Trophoblast cell (in vitro differentiated cells and primary cell): ENCODE measurements at regions not wholly inside any gene's neighbourhood (a gene's known extent, or its start where the extent isn't known, plus 50 kb on each side); places are given as distances from the start of the nearest gene placed in this dataset.
A peak's percentile ranks its signal among the peaks of the same experiment; 100 is the strongest.

ENCODE experiments used
- DNase-seq, 2 donors: peaks; one replicate each; pipeline ENCODE4 v3.0.0-alpha.2; 2016
- H2AFZ ChIP-seq: 2 replicates; pipeline ENCODE4 v1.6.1; 2013; ENCODE audit warnings: low read length, moderate library complexity, mild to moderate bottlenecking; ENCODE audit not compliant: insufficient read depth, poor library complexity
- H2AK5ac ChIP-seq: 2 replicates; pipeline ENCODE4 v1.6.1; 2013; ENCODE audit warnings: mild to moderate bottlenecking, low read length
- H2BK120ac ChIP-seq: 2 replicates; pipeline ENCODE4 v1.6.1; 2013; ENCODE audit warnings: low read length, mild to moderate bottlenecking, moderate library complexity; ENCODE audit not compliant: insufficient read depth, poor library complexity
- H2BK12ac ChIP-seq: 2 replicates; pipeline ENCODE4 v1.6.1; 2013; ENCODE audit warnings: mild to moderate bottlenecking, low read length, moderate library complexity
- H2BK5ac ChIP-seq: 2 replicates; pipeline ENCODE4 v1.6.1; 2013; ENCODE audit warnings: low read length, low read depth, moderate library complexity, mild to moderate bottlenecking; ENCODE audit not compliant: poor library complexity
- H3K14ac ChIP-seq: 2 replicates; pipeline ENCODE4 v1.6.1; 2013; ENCODE audit warnings: mild to moderate bottlenecking, low read length
- H3K18ac ChIP-seq: 2 replicates; pipeline ENCODE4 v1.6.1; 2013; ENCODE audit warnings: mild to moderate bottlenecking, low read length
- H3K23ac ChIP-seq: 2 replicates; pipeline ENCODE4 v1.6.1; 2013; ENCODE audit warnings: low read length
- H3K27ac ChIP-seq: 2 replicates; pipeline ENCODE4 v1.5.1; 2013; ENCODE audit warnings: low read depth, mild to moderate bottlenecking, inconsistent platforms, low read length, moderate library complexity
- H3K27me3 ChIP-seq: 2 replicates; pipeline ENCODE4 v1.6.1; 2013; ENCODE audit warnings: inconsistent platforms, mild to moderate bottlenecking, low read length, moderate library complexity; ENCODE audit not compliant: insufficient read depth
- H3K36me3 ChIP-seq, 2 experiments: 1 replicate in 1 of 2; 2 replicates in 1 of 2; pipeline ENCODE4 v1.6.1; 2013; ENCODE audit warnings: low read length in 2 of 2, mild to moderate bottlenecking in 2 of 2, moderate library complexity in 1 of 2; ENCODE audit not compliant: insufficient read depth in 2 of 2, control insufficient read depth in 1 of 2
- H3K4ac ChIP-seq: 2 replicates; pipeline ENCODE4 v1.6.1; 2013; ENCODE audit warnings: low read depth, mild to moderate bottlenecking, low read length, moderate library complexity
- H3K4me1 ChIP-seq, 2 experiments: 1 replicate in 1 of 2; 2 replicates in 1 of 2; pipeline ENCODE4 v1.6.1; 2013; ENCODE audit warnings: low read length in 2 of 2, mild to moderate bottlenecking in 2 of 2, moderate library complexity in 1 of 2; ENCODE audit not compliant: insufficient read depth in 2 of 2, control insufficient read depth in 1 of 2
- H3K4me2 ChIP-seq: 2 replicates; pipeline ENCODE4 v1.6.1; 2013; ENCODE audit warnings: inconsistent platforms, mild to moderate bottlenecking, low read length, moderate library complexity
- H3K4me3 ChIP-seq: 2 replicates; pipeline ENCODE4 v1.5.1; 2013; ENCODE audit warnings: mild to moderate bottlenecking, low read depth, low read length, inconsistent platforms
- H3K79me1 ChIP-seq: one replicate; pipeline ENCODE4 v1.6.1; 2013; ENCODE audit warnings: low read length
- H3K79me2 ChIP-seq: 2 replicates; pipeline ENCODE4 v1.6.1; 2013; ENCODE audit warnings: low read length, mild to moderate bottlenecking; ENCODE audit not compliant: control insufficient read depth, insufficient read depth, poor library complexity
- H3K9ac ChIP-seq: 2 replicates; pipeline ENCODE4 v1.6.1; 2013; ENCODE audit warnings: mild to moderate bottlenecking, low read length
- H3K9me3 ChIP-seq: 2 replicates; pipeline ENCODE4 v1.6.1; 2013; ENCODE audit warnings: low read depth, mild to moderate bottlenecking, control low read depth, inconsistent platforms, low read length; ENCODE audit not compliant: insufficient read depth
- H4K12ac ChIP-seq: 2 replicates; pipeline ENCODE4 v1.6.1; 2013; ENCODE audit warnings: low read depth, mild to moderate bottlenecking, low read length, moderate library complexity
- H4K8ac ChIP-seq: 2 replicates; pipeline ENCODE4 v1.6.1; 2013; ENCODE audit warnings: low read depth, mild to moderate bottlenecking, low read length, moderate library complexity
- H4K91ac ChIP-seq: one replicate; pipeline ENCODE4 v1.6.1; 2013; ENCODE audit warnings: low read depth, mild to moderate bottlenecking, low read length, moderate library complexity
- WGBS: extraction: QIAGEN DNeasy Blood & Tissue Kit; methylation state at CpG from one replicate; pipeline ENCODE4 v1.1.7; 2013; ENCODE audit warnings: missing lambda C conversion rate; ENCODE audit not compliant: insufficient read length, insufficient coverage; ENCODE audit errors: extremely low coverage; 5-methylcytosine and 5-hydroxymethylcytosine counted together

DNA sequence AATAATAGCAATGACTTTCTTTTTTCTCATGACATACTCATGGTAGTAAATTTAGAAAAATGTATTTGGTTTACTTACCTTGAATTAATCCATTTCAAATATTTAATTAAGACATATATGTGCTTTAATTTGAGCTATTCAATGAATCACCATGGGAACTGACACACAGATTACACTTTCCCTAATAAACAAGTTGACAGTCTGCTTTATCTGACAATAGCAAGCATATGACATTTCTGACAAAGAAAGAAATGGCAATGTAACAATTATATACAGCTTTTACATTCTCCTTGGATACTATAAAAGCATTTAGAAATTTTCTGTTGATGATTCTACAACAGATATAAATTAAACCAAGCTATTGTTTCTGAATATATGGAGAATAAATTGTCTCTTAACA, 382.5 kb downstream of the CYLC2 start:
- H2BK5ac ChIP-seq = no peak overlapping the region
- H3K79me2 ChIP-seq = peaks cover 1% of the 10 kb centered on the region
- H2BK120ac ChIP-seq = no peak overlapping the region
- no peak overlapping the region for H3K23ac ChIP-seq
- no peak overlapping the region for H3K4ac ChIP-seq
- H3K18ac ChIP-seq = no peak overlapping the region
- H4K12ac ChIP-seq = no peak overlapping the region
- H2AK5ac ChIP-seq = no peak overlapping the region
- H3K27ac ChIP-seq = no peak overlapping the region
- H3K4me3 ChIP-seq = no peak overlapping the region
- H3K14ac ChIP-seq = no peak overlapping the region
- no peaks in the 10 kb centered on the region for H3K36me3 ChIP-seq
- no peaks in the 10 kb centered on the region for H3K79me1 ChIP-seq
- no peaks in the 10 kb centered on the region for H3K9me3 ChIP-seq
- H2BK12ac ChIP-seq = no peak overlapping the region
- no peak overlapping the region for H4K91ac ChIP-seq
- H3K4me1 ChIP-seq = peaks cover 3 to 4% of the 10 kb centered on the region in 2 experiments
- H4K8ac ChIP-seq = no peak overlapping the region
- H3K9ac ChIP-seq = no peak overlapping the region
- no peak overlapping the region for H2AFZ ChIP-seq
- H3K27me3 ChIP-seq = no peaks in the 10 kb centered on the region
- no peak for DNase-seq
- no peak overlapping the region for H3K4me2 ChIP-seq

DNA sequence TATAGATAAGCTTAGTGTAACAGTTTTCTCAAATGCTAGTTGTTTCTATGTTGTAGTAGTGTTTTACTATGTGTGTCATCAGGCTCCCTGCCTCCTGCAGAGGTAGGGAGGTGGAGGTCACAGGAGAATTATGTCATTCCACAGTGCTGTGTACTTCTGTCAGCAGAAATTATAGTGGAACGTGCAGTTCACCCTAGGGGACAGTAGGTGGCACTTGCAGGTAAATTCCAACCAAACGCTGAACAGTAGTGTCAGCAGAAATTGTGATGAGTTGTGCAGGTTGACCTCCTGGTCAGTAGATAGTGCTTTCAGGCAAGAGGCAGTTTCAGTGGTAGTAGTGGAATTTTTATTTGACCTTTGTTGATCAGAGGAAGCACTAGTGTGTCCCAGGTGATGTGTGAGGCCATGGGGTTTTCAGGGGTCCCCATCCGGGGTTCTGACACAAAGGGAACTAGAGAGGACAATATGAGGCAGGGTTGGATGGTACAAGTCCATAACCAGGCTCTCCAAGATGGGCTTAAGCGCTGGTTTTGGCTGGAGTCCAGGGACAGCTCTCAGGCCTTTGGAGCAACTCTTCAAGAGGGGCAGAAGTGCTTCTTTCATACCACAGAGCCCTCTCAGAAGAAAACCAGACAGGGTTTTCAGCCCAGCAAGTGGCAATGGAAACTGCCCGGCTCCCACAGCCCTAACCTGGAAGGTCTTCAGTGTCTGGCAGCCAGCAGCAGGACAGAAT, 402.9 kb downstream of the CYLC2 start:
- no peaks in the 10 kb centered on the region for H3K79me2 ChIP-seq
- H3K79me1 ChIP-seq = no peaks in the 10 kb centered on the region
- H2BK5ac ChIP-seq = no peak overlapping the region
- no peak overlapping the region for H2AK5ac ChIP-seq
- peak; percentile 26 to 68 for DNase-seq
- H4K12ac ChIP-seq = no peak overlapping the region
- H3K14ac ChIP-seq = no peak overlapping the region
- H2AFZ ChIP-seq = no peak overlapping the region
- no peak overlapping the region for H3K18ac ChIP-seq
- no peak overlapping the region for H3K27ac ChIP-seq
- H3K36me3 ChIP-seq = no peaks in the 10 kb centered on the region
- H4K8ac ChIP-seq = no peak overlapping the region
- H3K9ac ChIP-seq = no peak overlapping the region
- no peaks in the 10 kb centered on the region for H3K9me3 ChIP-seq
- no peak overlapping the region for H3K4me2 ChIP-seq
- no peak overlapping the region for H2BK120ac ChIP-seq
- no peaks in the 10 kb centered on the region for H3K27me3 ChIP-seq
- H3K4me3 ChIP-seq = no peak overlapping the region
- H2BK12ac ChIP-seq = no peak overlapping the region
- no CpG with 5 or more reads among the region's 5 CpGs for WGBS
- H3K4ac ChIP-seq = no peak overlapping the region
- H3K23ac ChIP-seq = no peak overlapping the region
- no peak overlapping the region for H4K91ac ChIP-seq
- no peaks in the 10 kb centered on the region for H3K4me1 ChIP-seq

DNA sequence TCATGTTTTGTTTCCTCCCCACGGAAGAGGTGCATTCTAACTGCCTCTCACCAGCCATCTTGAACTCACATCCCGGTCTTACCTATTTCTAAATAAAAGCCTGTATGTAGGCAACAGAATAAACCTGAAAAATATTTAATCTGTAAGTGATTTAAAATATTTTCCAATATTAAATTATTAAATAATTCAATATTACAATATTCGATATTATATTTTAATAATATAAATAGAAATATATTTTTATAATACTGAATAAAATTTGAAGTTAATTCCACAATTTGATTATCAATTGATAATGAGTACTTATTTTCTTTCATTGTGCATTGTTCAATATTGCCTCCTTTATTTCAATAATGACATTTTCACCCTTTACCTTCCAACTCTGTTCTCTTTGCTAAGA, 404.4 kb downstream of the CYLC2 start:
- Histone ChIP-seq H2AFZ (no peak overlapping the region), H3K9me3 (no peaks in the 10 kb centered on the region), H3K27ac (no peak overlapping the region), H2BK5ac (no peak overlapping the region), H3K4me3 (no peak overlapping the region), H3K27me3 (no peaks in the 10 kb centered on the region), H2AK5ac (no peak overlapping the region), H2BK120ac (no peak overlapping the region), H3K4ac (no peak overlapping the region), H3K79me1 (no peaks in the 10 kb centered on the region), H3K9ac (no peak overlapping the region), H3K23ac (no peak overlapping the region), H4K91ac (no peak overlapping the region), H3K18ac (no peak overlapping the region), H3K4me1 (no peaks in the 10 kb centered on the region), H3K79me2 (no peaks in the 10 kb centered on the region), H3K14ac (no peak overlapping the region), H3K4me2 (no peak overlapping the region), H4K8ac (no peak overlapping the region), H4K12ac (no peak overlapping the region), H2BK12ac (no peak overlapping the region), H3K36me3 (no peaks in the 10 kb centered on the region)
- no peak for DNase-seq
- WGBS = no CpG with 5 or more reads among the region's 3 CpGs

DNA sequence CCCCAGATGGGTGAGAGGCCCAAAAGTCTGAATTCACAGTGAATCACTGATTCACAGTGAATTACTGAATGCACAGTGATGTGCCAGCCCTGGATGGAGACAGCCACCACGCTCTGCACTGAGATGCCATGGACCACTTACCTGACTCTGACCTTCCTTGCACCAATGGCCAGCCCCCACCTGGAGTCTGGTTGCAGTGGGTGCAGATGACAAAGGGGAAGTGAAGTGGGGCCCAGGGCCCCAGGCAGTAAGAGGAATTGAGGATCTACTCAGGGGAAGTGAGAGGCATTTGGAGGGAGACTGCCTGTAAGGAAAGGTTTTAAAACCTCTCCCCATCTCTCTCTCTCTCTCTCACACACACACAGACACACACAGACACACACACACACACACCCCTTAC, 412.1 kb downstream of the CYLC2 start:
- H3K9me3 ChIP-seq = no peaks in the 10 kb centered on the region

More for the DNA sequence above, 412.1 kb downstream of the CYLC2 start:
- Histone ChIP-seq H3K4me1 (no peaks in the 10 kb centered on the region), H3K23ac (no peak overlapping the region), H3K27ac (no peak overlapping the region), H3K36me3 (no peaks in the 10 kb centered on the region), H3K79me1 (no peaks in the 10 kb centered on the region), H3K18ac (no peak overlapping the region), H4K91ac (no peak overlapping the region), H2AFZ (no peak overlapping the region), H2BK12ac (no peak overlapping the region), H4K12ac (no peak overlapping the region), H3K79me2 (no peaks in the 10 kb centered on the region), H3K27me3 (no peaks in the 10 kb centered on the region), H2BK120ac (no peak overlapping the region), H3K14ac (no peak overlapping the region), H3K4me2 (no peak overlapping the region), H2BK5ac (no peak overlapping the region), H2AK5ac (no peak overlapping the region), H3K4me3 (no peak overlapping the region), H3K4ac (no peak overlapping the region), H3K9ac (no peak overlapping the region), H4K8ac (no peak overlapping the region)
- WGBS = no CpG with 5 or more reads among the region's 1 CpG
- DNase-seq = no peak
